ENCODE measurements at regions not wholly inside any gene's neighbourhood (a gene's known extent, or its start where the extent isn't known, plus 50 kb on each side); places are given as distances from the start of the nearest gene placed in this dataset.

- WGBS (ENCODE audit: low lambda C conversion rate): 48% methylated on average over 4 of the region's 4 CpGs
- no peak for FAIRE-seq
- DNase-seq (ENCODE audit: low spot score): no peak
- H3K27ac ChIP-seq (ENCODE audit: extremely low read length, insufficient read depth, low read length): no peak overlapping the region
- peak overlapping the region; percentile 51 for H3K4me2 ChIP-seq (ENCODE audit: low read depth, low read length)
- no peaks in the 10 kb centered on the region for H4K20me1 ChIP-seq (ENCODE audit: insufficient read depth, low read length)
- BruUV-seq (replicated peaks): no TSS peak
- POLR2A ChIA-PET: interaction anchor here (0.6 to 2.1 kb wide), 2 partner anchors 13 to 20 kb away, joined by 3 to 9 read pairs; no protein-coding TSS in a partner anchor
- no peaks in the 10 kb centered on the region for H3K27me3 ChIP-seq (ENCODE audit: control insufficient read depth in 1 of 2, insufficient read depth in 2 of 2, low read length in 2 of 2)
- CTCF ChIA-PET (ENCODE audit: low intra/inter-chr PET ratio, low total read pairs): no interaction called here
- in situ Hi-C loops (cut with HindIII; ENCODE audit: extremely low pct_ligation_motif_present, low pct_unique_long_range_greater_than_20kb) (no loop called here), intact Hi-C loops (cut with micrococcal nuclease; ENCODE audit: unreplicated experiment) (no loop called here)
- no peaks in the 10 kb centered on the region for H3K36me3 ChIP-seq (replicated peaks in 1 of 2; ENCODE audit: control insufficient read depth in 1 of 2, insufficient read depth in 2 of 2, low read length in 2 of 2)
- no peak for ATAC-seq
- no peaks in the 10 kb centered on the region for H3K9me3 ChIP-seq (ENCODE audit: low read length)
- H3K4me3 ChIP-seq (replicated peaks in 1 of 3; ENCODE audit: insufficient read depth in 1 of 3, low read depth in 2 of 3, low read length in 3 of 3): peak overlapping the region in 1 of 3 experiments; percentile 30; a peak in 1 of 6 replicates
- no peaks in the 10 kb centered on the region for H3K79me2 ChIP-seq (ENCODE audit: insufficient read depth, low read length)
- no peak overlapping the region for H2AFZ ChIP-seq (ENCODE audit: low read length)
- TF ChIP-seq ZNF337 (CRISPR knock-in tag; IDR thresholded peaks at IDR 0.05; ENCODE audit: borderline replicate concordance, low read depth) (no peak), SMARCE1 (IDR thresholded peaks at IDR 0.05; ENCODE audit: borderline replicate concordance) (no peak), SKIL (CRISPR knock-in tag; IDR thresholded peaks at IDR 0.05; ENCODE audit: borderline replicate concordance) (0 out of 2 replicates have a peak, but pooled peaks have one; percentile 33), ZNF563 (CRISPR knock-in tag; IDR thresholded peaks at IDR 0.05) (no peak), TRAFD1 (CRISPR knock-in tag; IDR thresholded peaks at IDR 0.05; ENCODE audit: borderline replicate concordance) (no peak), TOE1 (CRISPR knock-in tag; IDR thresholded peaks at IDR 0.05) (no peak)
- H3K4me1 ChIP-seq (ENCODE audit: insufficient read depth, low read length): peaks cover 82% of the 10 kb centered on the region
- 0 out of 2 replicates have a peak overlapping the region, but pooled peaks have one; percentile 12 for H3K9ac ChIP-seq (ENCODE audit: insufficient read depth, low read depth, low read length)
Observed at GRCh38 chr6:167663316-167663715, 163.4 kb upstream of the AFDN start.
